ENCODE measurements at regions not wholly inside any gene's neighbourhood (a gene's known extent, or its start where the extent isn't known, plus 50 kb on each side); places are given as distances from the start of the nearest gene placed in this dataset.

DNA sequence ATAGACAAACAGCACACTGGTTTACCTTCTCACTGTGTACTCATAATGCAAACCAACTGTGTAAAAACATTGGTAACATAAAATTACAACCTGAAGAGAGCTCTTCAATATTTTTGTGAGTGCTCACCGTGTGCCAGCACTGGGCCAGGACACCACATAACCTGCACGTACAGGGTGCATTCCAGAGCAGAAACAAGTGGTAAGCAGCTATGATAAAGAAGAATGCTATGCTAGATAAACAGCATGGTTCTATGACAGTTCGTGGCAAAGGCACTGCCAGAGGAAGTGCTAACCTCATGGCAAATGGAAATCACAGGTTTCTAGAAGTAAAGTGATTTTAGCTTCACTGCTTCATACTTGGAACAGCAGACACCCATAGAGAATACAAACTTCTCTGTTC is 343.5 kb downstream of the MTX2 start:
- Mint-ChIP-seq H3K36me3 (ENCODE audit: insufficient read depth) (no peaks in the 10 kb centered on the region), H3K27me3 (ENCODE audit: low read depth) (peaks cover 24% of the 10 kb centered on the region), H3K4me3 (no peak overlapping the region), H3K9me3 (no peaks in the 10 kb centered on the region), H3K4me1 (ENCODE audit: low read depth) (no peaks in the 10 kb centered on the region)
- DNase-seq (no peak), ATAC-seq (no peak)

DNA sequence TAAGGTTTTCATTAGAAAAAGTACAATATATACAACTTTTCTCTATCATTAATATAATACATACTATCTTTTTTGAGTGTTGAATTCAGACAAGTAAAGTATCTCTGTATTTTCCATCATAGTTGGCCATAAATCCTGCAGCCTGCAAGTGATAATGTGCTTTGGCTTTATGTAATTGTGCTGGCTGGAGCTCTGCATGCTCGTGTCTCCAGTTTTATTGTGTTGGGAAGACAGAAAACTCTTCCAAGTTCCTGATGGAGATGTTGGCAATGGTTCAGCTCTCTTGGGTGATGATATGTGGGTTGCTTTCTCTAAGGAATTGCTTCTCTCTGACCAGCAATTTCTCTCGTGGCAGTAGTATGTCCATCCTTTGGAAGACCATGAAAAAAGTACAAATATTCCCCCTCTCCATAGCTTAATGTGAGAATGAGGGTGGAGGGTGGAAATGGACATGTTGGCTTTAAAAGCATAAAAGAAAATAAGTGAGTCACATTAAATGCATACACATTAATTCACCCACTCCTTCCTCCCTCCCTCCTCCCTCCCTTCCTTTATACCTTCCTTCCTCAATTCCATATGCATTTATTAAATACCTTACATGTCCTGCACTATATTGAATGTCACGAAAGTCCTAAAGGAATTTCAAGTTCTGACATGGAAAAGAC is 344.2 kb downstream of the MTX2 start:
- Mint-ChIP-seq H3K27me3 (ENCODE audit: low read depth) (peaks cover 24% of the 10 kb centered on the region), H3K4me3 (no peak overlapping the region), H3K9me3 (no peaks in the 10 kb centered on the region), H3K36me3 (ENCODE audit: insufficient read depth) (no peaks in the 10 kb centered on the region), H3K4me1 (ENCODE audit: low read depth) (no peaks in the 10 kb centered on the region)
- ATAC-seq (no peak), DNase-seq (no peak)

DNA sequence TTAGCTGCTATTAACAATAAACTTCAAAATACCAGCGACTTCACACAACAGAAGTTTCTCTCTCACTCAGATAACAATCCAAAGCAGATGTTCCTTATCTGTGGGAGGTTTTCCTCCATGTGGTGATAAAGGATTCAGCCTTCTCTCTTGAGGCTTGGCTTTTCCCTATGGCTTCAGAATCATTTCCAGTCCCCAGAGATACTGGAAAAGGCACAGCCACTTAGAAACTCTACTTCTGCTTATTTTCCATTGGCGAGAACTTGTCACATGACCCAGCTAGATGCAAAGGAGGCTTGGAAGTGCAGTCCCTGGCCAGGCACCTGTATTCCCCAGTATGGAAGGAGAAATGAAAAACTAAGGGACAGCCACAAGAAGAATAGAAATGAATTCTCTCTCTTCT is 344.8 kb downstream of the MTX2 start:
- peaks cover 24% of the 10 kb centered on the region for H3K27me3 Mint-ChIP-seq (ENCODE audit: low read depth)
- H3K36me3 Mint-ChIP-seq (ENCODE audit: insufficient read depth): no peaks in the 10 kb centered on the region
- ATAC-seq: no peak
- H3K9me3 Mint-ChIP-seq: no peaks in the 10 kb centered on the region
- H3K4me3 Mint-ChIP-seq: no peak overlapping the region
- no peaks in the 10 kb centered on the region for H3K4me1 Mint-ChIP-seq (ENCODE audit: low read depth)
- no peak for DNase-seq

DNA sequence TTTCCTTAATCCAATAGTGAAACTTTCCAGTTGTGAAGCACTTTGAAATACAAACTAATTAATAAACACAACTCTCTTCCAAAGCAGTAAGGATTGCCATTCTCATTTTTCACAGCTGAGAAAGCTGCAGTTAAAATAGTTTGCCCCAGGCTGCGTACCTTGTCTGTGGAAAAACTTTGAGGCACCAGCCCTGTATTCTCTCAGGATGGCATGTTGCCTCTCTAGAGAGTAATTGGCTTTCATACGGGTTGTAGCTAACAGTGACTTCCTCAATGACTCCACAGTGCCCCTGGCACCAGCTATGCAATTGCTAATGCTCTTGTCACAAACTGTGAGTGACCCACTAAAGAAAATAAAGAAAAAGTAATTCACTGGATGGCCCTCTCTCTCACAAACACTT is 345.7 kb downstream of the MTX2 start:
- ATAC-seq (no peak), DNase-seq (no peak)
- Mint-ChIP-seq H3K36me3 (ENCODE audit: insufficient read depth) (no peaks in the 10 kb centered on the region), H3K4me1 (ENCODE audit: low read depth) (no peaks in the 10 kb centered on the region), H3K9me3 (no peaks in the 10 kb centered on the region), H3K27me3 (ENCODE audit: low read depth) (peaks cover 29% of the 10 kb centered on the region), H3K4me3 (no peak overlapping the region)

DNA sequence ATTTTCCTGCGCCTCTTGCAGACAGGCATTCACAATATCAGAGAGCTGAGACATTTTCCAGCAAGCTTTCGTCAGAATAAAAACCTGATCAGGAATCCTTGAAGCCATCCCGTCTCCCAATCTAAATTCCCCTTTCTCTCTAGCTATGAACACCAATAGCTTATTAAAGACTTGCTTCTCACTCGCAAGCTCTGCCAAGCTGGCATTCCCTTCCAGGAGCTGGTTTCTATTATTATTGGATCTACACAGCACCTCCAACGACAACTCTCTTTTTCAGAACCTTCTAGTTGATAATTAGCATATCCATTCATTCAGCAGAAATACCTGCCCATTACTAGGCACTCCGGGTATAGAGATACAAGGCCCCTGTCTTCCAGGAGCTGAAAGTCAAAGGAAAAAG is 350.3 kb downstream of the MTX2 start:
- ATAC-seq (no peak), DNase-seq (no peak)
- no peaks in the 10 kb centered on the region for H3K36me3 Mint-ChIP-seq (ENCODE audit: insufficient read depth)
- no peak overlapping the region for H3K4me3 Mint-ChIP-seq
- no peaks in the 10 kb centered on the region for H3K9me3 Mint-ChIP-seq
- H3K27me3 Mint-ChIP-seq (ENCODE audit: low read depth): peaks cover 44% of the 10 kb centered on the region
- no peaks in the 10 kb centered on the region for H3K4me1 Mint-ChIP-seq (ENCODE audit: low read depth)

DNA sequence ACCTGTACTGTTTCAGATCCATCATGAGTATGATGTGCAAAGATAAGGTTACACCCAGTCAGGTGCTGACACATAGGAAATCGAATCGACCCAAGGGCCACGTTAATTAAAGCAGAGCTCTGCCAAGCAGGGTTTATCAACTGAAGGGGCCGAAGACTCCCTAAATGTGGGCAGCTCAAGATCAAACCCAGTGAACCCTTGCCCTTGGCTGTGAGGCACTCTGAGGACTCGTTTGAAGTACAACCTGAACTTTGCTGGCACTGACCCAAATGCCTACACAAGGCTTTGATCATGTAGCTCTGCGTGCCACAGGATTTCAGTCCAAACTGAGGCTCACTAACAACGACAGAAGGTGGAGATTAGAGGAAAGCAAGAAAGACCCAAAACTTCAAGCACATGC is 352.1 kb downstream of the MTX2 start:
- Mint-ChIP-seq H3K4me3 (no peak overlapping the region), H3K27me3 (ENCODE audit: low read depth) (peaks cover 47% of the 10 kb centered on the region), H3K4me1 (ENCODE audit: low read depth) (no peaks in the 10 kb centered on the region)

DNA sequence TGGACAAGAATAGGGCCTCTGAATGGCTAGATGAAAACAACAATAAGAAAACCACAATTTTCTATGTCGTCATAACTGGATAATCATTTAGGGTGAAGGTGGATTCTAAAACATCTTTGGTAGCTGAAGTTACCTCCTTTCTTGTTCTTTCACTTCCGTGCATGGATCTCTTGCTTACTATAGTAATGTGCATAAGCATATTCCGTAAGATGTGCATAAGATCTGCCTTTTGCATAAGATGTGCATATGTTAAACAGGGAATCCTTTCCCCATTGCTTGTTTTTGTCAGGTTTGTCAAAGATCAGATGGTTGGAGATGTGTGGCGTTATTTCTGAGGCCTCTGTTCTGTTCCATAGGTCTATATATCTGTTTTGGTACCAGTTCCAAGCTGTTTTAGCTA is 353.6 kb downstream of the MTX2 start:
- ATAC-seq (no peak), DNase-seq (no peak)
- H3K27me3 Mint-ChIP-seq (ENCODE audit: low read depth): peaks cover 48% of the 10 kb centered on the region
- no peak overlapping the region for H3K4me3 Mint-ChIP-seq
- no peaks in the 10 kb centered on the region for H3K36me3 Mint-ChIP-seq (ENCODE audit: insufficient read depth)
- H3K4me1 Mint-ChIP-seq (ENCODE audit: low read depth): no peaks in the 10 kb centered on the region
- H3K9me3 Mint-ChIP-seq: no peaks in the 10 kb centered on the region

More for the DNA sequence above, 352.1 kb downstream of the MTX2 start:
- DNase-seq: no peak
- no peaks in the 10 kb centered on the region for H3K36me3 Mint-ChIP-seq (ENCODE audit: insufficient read depth)
- ATAC-seq: no peak
- no peaks in the 10 kb centered on the region for H3K9me3 Mint-ChIP-seq

DNA sequence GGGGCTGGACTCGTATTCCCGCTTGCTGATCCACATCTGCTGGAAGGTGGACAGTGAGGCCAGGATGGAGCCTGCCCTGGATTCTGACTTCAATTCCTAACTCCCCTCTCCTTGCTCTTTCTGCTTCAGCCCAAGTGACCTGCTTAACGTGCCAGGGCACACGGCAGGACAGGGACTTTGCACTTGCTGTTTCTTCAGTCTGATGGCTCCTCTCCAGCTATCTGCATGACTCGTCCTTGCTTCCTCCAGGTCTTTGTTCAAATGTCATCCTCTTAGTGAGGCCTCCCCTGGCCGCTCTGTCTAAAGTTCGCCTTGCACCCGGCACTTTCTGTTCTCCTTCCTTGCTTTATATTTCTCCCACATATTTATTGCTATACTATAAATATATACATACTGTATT is 357.6 kb downstream of the MTX2 start:
- H3K9me3 Mint-ChIP-seq: no peaks in the 10 kb centered on the region
- H3K27me3 Mint-ChIP-seq (ENCODE audit: low read depth): peaks cover 42% of the 10 kb centered on the region
- no peaks in the 10 kb centered on the region for H3K36me3 Mint-ChIP-seq (ENCODE audit: insufficient read depth)
- DNase-seq (no peak), ATAC-seq (no peak)
- no peak overlapping the region for H3K4me3 Mint-ChIP-seq
- no peaks in the 10 kb centered on the region for H3K4me1 Mint-ChIP-seq (ENCODE audit: low read depth)

DNA sequence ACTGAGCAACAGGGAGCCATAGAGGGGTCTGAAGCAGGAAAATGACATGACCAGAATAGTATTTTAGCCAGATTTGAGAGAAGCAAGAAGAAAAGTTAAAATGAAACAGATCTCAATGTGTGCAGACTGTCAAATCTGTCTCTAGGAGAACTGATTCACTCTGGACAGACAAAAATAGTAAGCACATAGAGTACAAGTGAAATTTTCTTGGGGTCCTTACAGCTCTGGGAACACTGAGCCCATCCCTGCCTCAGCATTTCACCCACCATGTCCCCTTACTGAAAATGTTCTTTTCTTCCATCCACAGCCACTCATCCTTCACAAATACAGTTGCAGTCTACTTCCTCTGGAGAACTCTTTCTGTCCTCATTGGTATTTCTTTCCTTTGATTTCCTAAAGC is 359.2 kb downstream of the MTX2 start:
- no peaks in the 10 kb centered on the region for H3K36me3 Mint-ChIP-seq (ENCODE audit: insufficient read depth)
- no peaks in the 10 kb centered on the region for H3K9me3 Mint-ChIP-seq
- H3K4me1 Mint-ChIP-seq (ENCODE audit: low read depth): no peaks in the 10 kb centered on the region
- DNase-seq (no peak), ATAC-seq (no peak)
- no peak overlapping the region for H3K4me3 Mint-ChIP-seq
- H3K27me3 Mint-ChIP-seq (ENCODE audit: low read depth): peaks cover 44% of the 10 kb centered on the region

DNA sequence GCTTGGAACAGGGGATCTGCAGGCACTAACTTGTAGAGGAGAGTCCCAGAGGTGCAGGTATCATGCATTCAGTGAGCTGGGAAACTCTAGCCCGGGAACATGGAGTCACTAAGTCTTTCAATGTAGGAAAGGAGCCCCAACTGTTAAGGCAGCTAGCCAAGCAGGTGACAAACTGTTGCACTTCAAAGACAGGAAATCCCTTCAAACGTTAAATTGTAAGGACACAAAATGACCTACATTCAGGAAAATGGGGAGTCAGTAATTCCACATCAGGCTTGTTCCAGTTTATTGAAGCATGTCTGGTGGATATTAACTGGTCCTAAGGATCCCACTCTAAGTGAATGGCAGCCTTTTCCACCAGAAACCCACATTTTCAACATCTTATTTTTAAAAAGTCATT is 364.5 kb downstream of the MTX2 start:
- H3K27me3 Mint-ChIP-seq (ENCODE audit: low read depth): peaks cover 28% of the 10 kb centered on the region
- no peaks in the 10 kb centered on the region for H3K36me3 Mint-ChIP-seq (ENCODE audit: insufficient read depth)
- peaks cover 4% of the 10 kb centered on the region for H3K4me1 Mint-ChIP-seq (ENCODE audit: low read depth)
- DNase-seq: no peak
- ATAC-seq: no peak
- H3K4me3 Mint-ChIP-seq: no peak overlapping the region
- no peaks in the 10 kb centered on the region for H3K9me3 Mint-ChIP-seq

DNA sequence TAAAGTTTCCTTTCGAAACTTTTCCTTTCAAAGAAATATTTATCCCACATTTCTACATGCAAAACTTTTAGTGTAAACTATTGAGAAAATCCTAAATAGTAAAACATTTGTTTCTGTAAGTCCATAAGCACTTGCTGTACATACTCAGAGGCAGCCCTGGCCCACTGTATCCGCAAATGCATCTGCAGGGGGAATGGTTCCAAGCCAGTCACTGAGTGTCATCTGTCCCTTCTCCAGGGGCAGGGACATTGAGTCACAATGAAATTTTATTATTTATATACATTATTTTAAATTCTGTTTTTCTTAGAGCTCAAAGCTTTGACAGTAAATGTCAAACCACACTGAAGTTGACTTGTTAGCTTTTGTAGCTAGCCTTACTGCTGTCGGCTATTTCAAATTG is 367.2 kb downstream of the MTX2 start:
- Mint-ChIP-seq H3K27me3 (ENCODE audit: low read depth) (peaks cover 50% of the 10 kb centered on the region), H3K4me3 (no peak overlapping the region), H3K9me3 (no peaks in the 10 kb centered on the region), H3K4me1 (ENCODE audit: low read depth) (peaks cover 4% of the 10 kb centered on the region), H3K36me3 (ENCODE audit: insufficient read depth) (no peaks in the 10 kb centered on the region)
- ATAC-seq (no peak), DNase-seq (no peak)

DNA sequence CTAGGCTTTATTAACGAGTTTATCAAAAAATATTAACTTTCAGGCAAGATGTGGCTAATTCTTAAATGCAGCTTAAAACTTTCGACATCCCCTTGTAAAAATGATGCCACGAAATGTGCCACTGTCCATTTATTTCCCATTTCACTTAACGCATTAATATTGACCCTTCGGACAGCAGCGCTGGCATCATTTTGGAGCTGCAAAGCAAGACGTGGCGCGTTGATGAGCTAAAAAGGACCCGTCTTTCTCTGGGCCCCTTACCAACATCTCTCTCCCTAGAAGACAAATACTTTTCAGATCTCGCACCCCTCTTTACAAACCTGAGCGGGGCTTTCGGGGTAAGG is 367.9 kb downstream of the MTX2 start:
- ATAC-seq (no peak), DNase-seq (no peak)
- H3K36me3 Mint-ChIP-seq (ENCODE audit: insufficient read depth): no peaks in the 10 kb centered on the region
- peaks cover 4% of the 10 kb centered on the region for H3K4me1 Mint-ChIP-seq (ENCODE audit: low read depth)
- no peaks in the 10 kb centered on the region for H3K9me3 Mint-ChIP-seq
- peaks cover 55% of the 10 kb centered on the region for H3K27me3 Mint-ChIP-seq (ENCODE audit: low read depth)
- H3K4me3 Mint-ChIP-seq: peak overlapping the region; percentile 66

DNA sequence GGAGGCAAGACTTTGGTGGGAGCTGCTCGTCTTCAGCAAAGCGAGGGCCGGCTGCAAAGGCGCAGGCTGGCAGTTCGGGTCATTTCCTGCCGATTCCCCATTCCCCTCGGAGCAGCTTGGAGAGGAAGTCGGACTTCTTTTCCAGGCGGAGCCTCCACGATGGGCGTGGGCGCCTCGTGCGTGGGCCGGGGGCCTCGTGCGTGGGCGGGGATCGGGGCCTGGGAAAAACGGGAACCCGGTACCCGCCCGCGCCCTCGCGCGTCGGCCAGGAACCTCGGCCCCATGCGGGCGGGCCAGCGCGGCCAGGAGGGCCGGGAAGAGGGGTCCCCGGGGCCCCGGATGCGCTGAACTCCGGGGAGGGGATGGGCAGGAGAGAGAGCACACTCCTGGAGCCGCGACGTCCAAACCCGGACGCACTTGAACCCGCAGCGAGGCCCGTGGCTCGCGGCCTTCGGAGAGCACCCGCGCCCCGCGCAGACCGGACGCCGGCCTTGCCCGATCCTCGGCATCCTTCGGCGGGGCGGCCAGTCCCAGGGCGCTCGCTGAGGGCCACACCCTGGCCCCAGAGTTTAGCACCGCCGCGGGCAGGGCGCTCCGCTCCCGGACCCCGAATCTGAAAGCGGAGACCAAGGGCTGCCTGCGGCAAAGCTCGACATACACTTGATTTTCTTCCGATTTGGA is 368.4 kb downstream of the MTX2 start:
- peaks cover 56% of the 10 kb centered on the region for H3K27me3 Mint-ChIP-seq (ENCODE audit: low read depth)
- ATAC-seq (peak; percentile 59 to 62), DNase-seq (peak; percentile 10)
- peak overlapping the region; percentile 66 for H3K4me3 Mint-ChIP-seq
- no peaks in the 10 kb centered on the region for H3K9me3 Mint-ChIP-seq
- H3K4me1 Mint-ChIP-seq (ENCODE audit: low read depth): peaks cover 4% of the 10 kb centered on the region
- H3K36me3 Mint-ChIP-seq (ENCODE audit: insufficient read depth): no peaks in the 10 kb centered on the region

DNA sequence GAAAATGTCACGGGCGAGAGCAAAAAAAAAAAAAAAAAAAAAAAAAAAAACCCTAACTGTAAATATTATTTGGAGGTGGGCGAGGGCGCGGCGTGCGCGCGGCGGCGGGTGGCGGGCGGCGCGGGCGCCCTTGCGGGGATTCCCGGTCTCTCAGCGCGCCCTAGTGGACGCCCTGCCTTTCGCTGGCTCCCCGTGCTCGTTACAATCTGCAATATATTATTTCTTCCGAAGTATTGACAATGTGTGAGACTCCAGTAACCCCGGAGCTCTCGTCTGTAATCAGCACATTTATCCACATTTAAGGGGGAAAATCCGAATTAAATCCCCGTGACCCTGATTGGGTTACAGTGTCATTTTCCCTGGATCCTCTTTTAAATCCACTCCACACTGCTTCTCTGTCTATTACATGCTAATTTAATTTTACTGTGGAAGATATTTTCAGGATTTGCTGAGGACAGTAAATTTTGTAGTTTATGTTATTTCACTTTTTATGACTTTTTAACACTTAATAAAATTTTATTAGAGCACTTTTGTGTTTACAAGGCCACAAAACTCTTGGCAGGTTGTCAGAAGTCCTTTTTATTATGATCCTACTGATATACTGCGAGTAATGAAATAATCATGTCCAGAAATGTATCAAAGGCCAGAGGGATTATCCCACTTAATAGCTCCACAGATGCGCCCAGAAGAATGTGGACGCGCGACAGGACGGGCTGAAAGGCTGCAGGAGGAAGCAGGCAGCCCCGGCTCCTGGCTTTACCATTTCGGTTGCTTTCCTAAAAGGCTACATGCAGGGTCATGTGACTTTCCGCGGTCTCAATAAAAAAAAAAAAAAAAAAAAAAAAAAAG is 369.1 kb downstream of the MTX2 start:
- H3K4me1 Mint-ChIP-seq (ENCODE audit: low read depth): peaks cover 4% of the 10 kb centered on the region
- no peaks in the 10 kb centered on the region for H3K9me3 Mint-ChIP-seq
- peak overlapping the region; percentile 65 for H3K4me3 Mint-ChIP-seq
- peak; percentile 54 for DNase-seq
- ATAC-seq: peak; percentile 84 to 85
- H3K27me3 Mint-ChIP-seq (ENCODE audit: low read depth): peaks cover 56% of the 10 kb centered on the region
- no peaks in the 10 kb centered on the region for H3K36me3 Mint-ChIP-seq (ENCODE audit: insufficient read depth)

DNA sequence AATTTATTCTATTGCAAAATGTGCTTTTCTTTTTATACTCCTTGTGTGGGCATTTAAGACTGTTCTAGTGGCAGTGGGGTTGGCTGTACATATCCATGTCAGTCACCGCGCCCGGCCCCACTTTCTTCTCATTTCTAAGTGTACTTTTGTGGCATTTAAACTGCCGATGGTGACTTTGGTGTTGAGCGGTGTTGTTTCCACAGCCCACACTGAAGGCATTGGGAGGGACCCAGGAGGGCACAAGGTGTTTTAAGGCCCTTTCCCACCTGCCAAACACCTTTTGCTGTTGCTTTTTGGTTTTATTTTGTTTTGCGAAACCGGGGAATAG is 369.7 kb downstream of the MTX2 start:
- no peak for DNase-seq
- Mint-ChIP-seq H3K27me3 (ENCODE audit: low read depth) (peaks cover 54% of the 10 kb centered on the region), H3K36me3 (ENCODE audit: insufficient read depth) (no peaks in the 10 kb centered on the region), H3K4me3 (no peak overlapping the region), H3K9me3 (no peaks in the 10 kb centered on the region), H3K4me1 (ENCODE audit: low read depth) (peaks cover 4% of the 10 kb centered on the region)
- ATAC-seq: no peak
